Spleen (tissue), 11 donors: ENCODE measurements at regions not wholly inside any gene's neighbourhood (a gene's known extent, or its start where the extent isn't known, plus 50 kb on each side); places are given as distances from the start of the nearest gene placed in this dataset.

Experiments used
- DNase-seq: peaks from one replicate; pipeline ENCODE4 v3.0.0-alpha.2; 2020
- H3K27ac ChIP-seq, 8 donors: fragments of 200-600 bp; sonication (generic) in 7 of 8; 1 replicate in 4 of 8; 2 replicates in 4 of 8; pipeline versions ENCODE4 v1.5.0 to v1.8.0; 2016 to 2021; ENCODE audit warnings: inconsistent platforms in 4 of 8, mild to moderate bottlenecking in 4 of 8, moderate library complexity in 1 of 8
- H3K27me3 ChIP-seq, 7 donors: fragments of 200-600 bp; sonication (generic) in 6 of 7; replicated peaks in 1 of 7; 1 replicate in 4 of 7; 2 replicates in 3 of 7; pipeline versions ENCODE4 v1.5.0 to v1.8.0; 2016 to 2021; ENCODE audit warnings: inconsistent platforms in 3 of 7, mild to moderate bottlenecking in 1 of 7
- H3K36me3 ChIP-seq, 6 donors: fragments of 200-600 bp; sonication (generic) in 5 of 6; 1 replicate in 4 of 6; 2 replicates in 2 of 6; pipeline versions ENCODE4 v1.5.0 to v1.8.0; 2016 to 2021; ENCODE audit warnings: inconsistent platforms in 2 of 6
- H3K4me1 ChIP-seq, 6 donors: fragments of 200-600 bp; sonication (generic) in 5 of 6; 1 replicate in 3 of 6; 2 replicates in 3 of 6; pipeline versions ENCODE4 v1.5.0 to v1.8.0; 2016 to 2021; ENCODE audit warnings: inconsistent platforms in 3 of 6
- H3K4me3 ChIP-seq, 8 donors: fragments of 200-600 bp; sonication (generic) in 7 of 8; 1 replicate in 4 of 8; 2 replicates in 4 of 8; pipeline versions ENCODE4 v1.5.0 to v1.8.0; 2016 to 2021; ENCODE audit warnings: inconsistent platforms in 4 of 8, mild to moderate bottlenecking in 4 of 8, moderate library complexity in 2 of 8
- H3K9me3 ChIP-seq, 8 donors: fragments of 200-600 bp; sonication (generic) in 7 of 8; 1 replicate in 4 of 8; 2 replicates in 4 of 8; pipeline versions ENCODE4 v1.5.0 to v1.8.0; 2016 to 2021; ENCODE audit warnings: inconsistent platforms in 4 of 8
- POLR2A ChIP-seq, 3 donors: fragments of 450-650 bp; IDR thresholded peaks; one replicate each; pipeline ENCODE4 v1.5.1; 2017; ENCODE audit warnings: antibody characterized with exemption in 3 of 3, mild to moderate bottlenecking in 1 of 3
- POLR2AphosphoS5 ChIP-seq, 3 donors: sonication (generic); formaldehyde crosslinking; IDR thresholded peaks; one replicate each; pipeline ENCODE4 v1.5.1; 2017; ENCODE audit warnings: antibody characterized with exemption in 3 of 3
- WGBS, 5 donors: extraction: QIAGEN DNeasy Blood & Tissue Kit in 3 of 5; methylation state at CpG; one replicate each; pipeline versions ENCODE4 v1.1.5 to v1.1.7; 2013 to 2018; 5-methylcytosine and 5-hydroxymethylcytosine counted together
- intact Hi-C: fragments of 100-400 bp; cut with DNase I; formaldehyde crosslinking; loops from one replicate; pipeline ENCODE4 v1.15.0; 2023; ENCODE audit warnings: low total_unique reads
- TF ChIP-seq, protein P1 (sequence below), 11 experiments: fragments of 200-600 bp in 7 of 11; fragments of 450-650 bp in 4 of 11; sonication (generic) in 4 of 11; IDR thresholded peaks in 8 of 11; conservative IDR thresholded peaks in 3 of 11; 1 replicate in 7 of 11; 2 replicates in 4 of 11; pipeline versions ENCODE4 v1.4.0 to v1.8.0; 2016 to 2021; ENCODE audit warnings: antibody characterized with exemption in 11 of 11, inconsistent platforms in 4 of 11, mild to moderate bottlenecking in 1 of 11
- donor health status: healthy with polysubstance abuse.
- donor health status: DM: no; HTN: no; CAD: no; lungs with moderate emphysema.
- donor health status: DM: no; HTN: no; CAD: no.
- donor health status: Bipolar disorder and iron deficiency.
- donor health status: healthy.
- donor health status: DM: no; HTN: no; CAD: no.
- donor health status: DM: yes; HTN: yes; CAD: no.

DNA sequence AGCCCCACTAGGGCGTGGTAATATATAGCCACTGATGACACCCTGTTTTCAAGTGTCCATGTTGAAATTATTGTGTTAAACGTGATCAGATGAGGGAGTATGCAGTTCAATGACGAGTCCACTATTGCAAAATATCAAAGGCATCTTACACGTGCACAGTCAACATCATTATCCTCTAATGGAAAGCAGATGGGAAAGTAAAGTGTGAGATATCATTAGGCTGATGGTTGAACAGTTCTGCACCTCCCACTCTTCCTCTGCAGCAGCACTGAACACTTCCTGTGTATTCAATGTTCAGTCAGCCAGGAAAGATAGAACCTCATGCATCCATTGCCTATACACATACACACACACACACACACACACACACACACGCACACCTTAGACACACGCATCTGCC lies 431.8 kb upstream of the CCDC54 start:
- Histone ChIP-seq H3K27me3 (no peaks in the 10 kb centered on the region), H3K27ac (no peak overlapping the region), H3K9me3 (no peaks in the 10 kb centered on the region), H3K4me1 (no peaks in the 10 kb centered on the region), H3K4me3 (no peak overlapping the region), H3K36me3 (no peaks in the 10 kb centered on the region)
- intact Hi-C loops: no loop called here
- WGBS, 5 donors: 65 to 73% (median 70%) methylated on average over 6 of the region's 6 CpGs
- DNase-seq: no peak
- no peak for TF ChIP-seq POLR2AphosphoS5 (IDR thresholded peaks at IDR 0.05)
- TF ChIP-seq, protein P1, sequence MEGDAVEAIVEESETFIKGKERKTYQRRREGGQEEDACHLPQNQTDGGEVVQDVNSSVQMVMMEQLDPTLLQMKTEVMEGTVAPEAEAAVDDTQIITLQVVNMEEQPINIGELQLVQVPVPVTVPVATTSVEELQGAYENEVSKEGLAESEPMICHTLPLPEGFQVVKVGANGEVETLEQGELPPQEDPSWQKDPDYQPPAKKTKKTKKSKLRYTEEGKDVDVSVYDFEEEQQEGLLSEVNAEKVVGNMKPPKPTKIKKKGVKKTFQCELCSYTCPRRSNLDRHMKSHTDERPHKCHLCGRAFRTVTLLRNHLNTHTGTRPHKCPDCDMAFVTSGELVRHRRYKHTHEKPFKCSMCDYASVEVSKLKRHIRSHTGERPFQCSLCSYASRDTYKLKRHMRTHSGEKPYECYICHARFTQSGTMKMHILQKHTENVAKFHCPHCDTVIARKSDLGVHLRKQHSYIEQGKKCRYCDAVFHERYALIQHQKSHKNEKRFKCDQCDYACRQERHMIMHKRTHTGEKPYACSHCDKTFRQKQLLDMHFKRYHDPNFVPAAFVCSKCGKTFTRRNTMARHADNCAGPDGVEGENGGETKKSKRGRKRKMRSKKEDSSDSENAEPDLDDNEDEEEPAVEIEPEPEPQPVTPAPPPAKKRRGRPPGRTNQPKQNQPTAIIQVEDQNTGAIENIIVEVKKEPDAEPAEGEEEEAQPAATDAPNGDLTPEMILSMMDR (IDR thresholded peaks at IDR 0.05 in 8 of 11, conservative IDR thresholded peaks at IDR 0.05 in 3 of 11): no peak
- TF ChIP-seq POLR2A (IDR thresholded peaks at IDR 0.05): no peak

DNA sequence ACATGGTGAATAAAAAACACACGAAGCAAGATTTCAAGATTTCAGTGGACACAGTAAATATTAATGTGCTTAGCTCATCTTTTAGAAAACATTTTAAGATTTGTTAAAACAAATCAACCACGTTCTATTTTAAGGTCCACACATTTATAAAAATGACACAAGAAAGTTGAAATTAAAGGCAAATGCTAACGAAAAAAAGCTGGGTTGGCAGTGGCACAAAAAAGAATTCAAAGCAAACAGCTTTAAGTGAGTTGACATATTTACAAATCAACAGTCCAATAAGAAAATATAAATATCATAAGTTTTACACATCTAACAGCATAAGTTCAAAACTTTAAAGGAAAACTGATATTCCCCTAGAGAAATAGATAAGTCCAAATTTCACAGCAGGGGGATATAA lies 430.4 kb upstream of the CCDC54 start:
- no peak for DNase-seq
- Histone ChIP-seq H3K36me3 (no peaks in the 10 kb centered on the region), H3K9me3 (no peaks in the 10 kb centered on the region), H3K27me3 (no peaks in the 10 kb centered on the region), H3K27ac (no peak overlapping the region), H3K4me1 (no peaks in the 10 kb centered on the region), H3K4me3 (no peak overlapping the region)
- 51 to 77% (median 62%) methylated on average over 3 of the region's 3 CpGs for WGBS, 5 donors
- TF ChIP-seq POLR2AphosphoS5 (IDR thresholded peaks at IDR 0.05) (no peak), POLR2A (IDR thresholded peaks at IDR 0.05) (no peak)
- TF ChIP-seq, protein P1 (IDR thresholded peaks at IDR 0.05 in 8 of 11, conservative IDR thresholded peaks at IDR 0.05 in 3 of 11): no peak
- intact Hi-C loops: no loop called here

DNA sequence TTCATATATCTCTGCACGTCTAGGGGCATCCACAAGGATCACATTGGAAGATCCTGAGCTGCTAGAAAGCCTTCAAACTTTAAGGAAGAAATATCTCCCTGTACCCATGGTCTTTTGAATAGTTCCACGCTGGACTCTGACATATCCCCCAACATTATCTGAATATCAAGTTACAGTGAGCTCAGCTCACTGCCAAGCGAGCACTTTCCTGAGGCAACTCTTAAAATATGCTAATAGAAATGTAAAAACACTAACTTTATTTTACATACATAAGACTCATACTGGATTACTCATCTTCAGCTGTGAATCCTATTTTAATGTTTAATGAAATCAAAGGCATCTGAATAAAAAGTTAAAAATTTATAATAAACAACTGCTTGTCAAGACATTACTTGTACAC lies 420.2 kb upstream of the CCDC54 start:
- peaks cover 0 to 16% (median 7%) of the 10 kb centered on the region in 8 donors for H3K9me3 ChIP-seq
- H3K27ac ChIP-seq: no peak overlapping the region
- intact Hi-C loops: no loop called here
- TF ChIP-seq POLR2A (IDR thresholded peaks at IDR 0.05) (no peak), POLR2AphosphoS5 (IDR thresholded peaks at IDR 0.05) (no peak)
- TF ChIP-seq, protein P1 (IDR thresholded peaks at IDR 0.05 in 8 of 11, conservative IDR thresholded peaks at IDR 0.05 in 3 of 11): no peak
- H3K4me3 ChIP-seq: no peak overlapping the region
- H3K27me3 ChIP-seq: no peaks in the 10 kb centered on the region
- no peak for DNase-seq
- H3K36me3 ChIP-seq: no peaks in the 10 kb centered on the region
- no peaks in the 10 kb centered on the region for H3K4me1 ChIP-seq
- 67 to 82% (median 73%) methylated on average over 3 of the region's 3 CpGs for WGBS, 5 donors

DNA sequence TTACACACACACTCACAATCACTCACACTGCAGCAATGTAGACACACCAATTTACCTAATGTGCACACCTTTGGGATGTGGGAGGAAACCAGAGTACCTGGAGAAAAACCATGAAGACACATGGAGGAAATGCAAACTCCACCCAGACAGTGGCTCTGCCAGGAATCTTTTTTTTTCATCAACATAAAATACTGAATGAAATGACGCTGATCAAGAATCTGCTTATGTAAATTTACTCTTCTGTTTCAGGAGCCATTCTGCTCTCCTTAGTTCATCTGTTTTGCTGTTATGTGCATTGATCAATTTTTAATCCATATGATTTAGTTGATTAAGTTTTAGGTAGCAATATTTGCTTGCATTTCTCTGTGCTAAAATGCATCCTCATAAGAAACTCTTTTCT lies 414.2 kb upstream of the CCDC54 start:
- DNase-seq: no peak

More for the DNA sequence above, 414.2 kb upstream of the CCDC54 start:
- H3K4me1 ChIP-seq: no peaks in the 10 kb centered on the region
- no peaks in the 10 kb centered on the region for H3K36me3 ChIP-seq
- intact Hi-C loops: no loop called here
- no peaks in the 10 kb centered on the region for H3K27me3 ChIP-seq
- H3K9me3 ChIP-seq: no peaks in the 10 kb centered on the region
- WGBS, 5 donors: 62 to 85% (median 76%) methylated on average over 1 of the region's 1 CpG
- H3K4me3 ChIP-seq: no peak overlapping the region
- no peak overlapping the region for H3K27ac ChIP-seq
- TF ChIP-seq, protein P1 (IDR thresholded peaks at IDR 0.05 in 8 of 11, conservative IDR thresholded peaks at IDR 0.05 in 3 of 11): no peak
- no peak for TF ChIP-seq POLR2A (IDR thresholded peaks at IDR 0.05)
- TF ChIP-seq POLR2AphosphoS5 (IDR thresholded peaks at IDR 0.05): no peak
